Islet precursor cell (in vitro differentiated cells): ENCODE measurements at regions not wholly inside any gene's neighbourhood (a gene's known extent, or its start where the extent isn't known, plus 50 kb on each side); places are given as distances from the start of the nearest gene placed in this dataset.

Experiments used
- DNase-seq: peaks from one replicate; pipeline ENCODE4 v3.0.0-alpha.2; 2018

DNA sequence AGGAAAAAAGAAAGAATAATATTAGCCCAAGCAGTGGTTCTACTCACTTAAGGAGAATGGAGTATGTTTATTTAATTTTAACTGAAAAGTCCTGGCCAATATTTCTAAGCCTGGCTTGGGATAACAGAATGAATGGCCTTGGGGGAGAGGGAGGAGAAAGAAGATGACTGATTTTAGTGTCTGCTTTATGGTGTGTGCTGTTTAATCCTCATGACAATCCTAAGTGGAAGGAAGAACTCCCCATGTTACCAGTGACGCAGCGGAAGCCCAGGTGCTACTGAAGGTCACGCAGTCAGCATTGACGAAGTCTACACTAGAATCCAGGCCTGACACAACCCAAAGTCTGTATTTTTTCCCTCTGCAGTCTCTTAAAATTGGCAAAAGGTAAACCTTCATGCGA is 50.5 kb downstream of the PALM2AKAP2 start:
- DNase-seq: no peak

DNA sequence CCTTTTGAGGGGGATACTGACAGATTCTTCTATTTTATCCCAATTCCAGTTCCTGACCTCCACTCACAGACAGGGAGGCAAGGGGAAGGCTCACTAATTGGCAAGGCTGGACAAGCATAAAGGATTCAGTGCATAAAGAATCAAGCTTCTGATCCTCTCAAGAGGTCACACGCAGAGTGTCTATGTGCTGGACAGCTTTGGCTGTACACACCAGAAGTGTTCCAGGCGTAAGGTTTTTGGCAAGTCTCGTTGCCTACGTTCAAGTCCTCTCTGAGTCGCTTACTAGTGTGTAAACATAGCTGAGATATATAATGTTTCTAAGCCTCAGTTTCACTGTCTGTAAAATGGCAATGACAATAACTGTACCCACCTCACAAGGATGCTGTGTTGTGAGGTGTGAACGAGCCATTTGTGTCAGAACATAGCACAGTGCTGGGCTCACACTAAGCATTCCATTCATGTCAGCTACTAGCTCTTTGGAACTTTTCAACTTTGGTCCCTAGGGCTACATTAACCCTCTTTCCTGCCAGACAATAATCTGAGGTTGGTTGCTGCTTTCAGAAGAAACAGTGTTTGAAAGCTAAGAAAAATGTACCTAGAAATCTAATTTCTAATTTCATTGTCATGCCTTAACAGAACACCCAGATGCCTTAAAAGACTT is 52.1 kb downstream of the PALM2AKAP2 start:
- no peak for DNase-seq

DNA sequence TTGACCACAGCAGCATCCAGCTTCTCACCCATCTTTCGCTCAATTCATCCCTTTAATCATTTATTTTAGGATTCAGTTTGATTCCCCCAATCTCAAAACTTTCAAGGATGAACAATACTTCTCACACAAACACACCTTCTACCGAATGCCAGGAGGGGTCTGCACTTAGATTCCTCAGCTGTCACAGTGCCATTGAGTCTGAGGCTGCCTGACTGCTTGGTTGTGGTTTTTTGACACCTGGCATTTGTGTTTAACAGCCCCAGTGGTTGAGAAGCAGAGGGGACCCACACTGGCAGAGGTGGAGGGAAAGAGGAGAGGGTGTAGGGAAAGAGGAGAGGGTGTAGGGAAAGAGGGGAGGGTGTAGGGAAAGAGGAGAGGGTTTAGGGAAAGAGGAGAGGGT is 54.9 kb downstream of the PALM2AKAP2 start:
- no peak for DNase-seq

DNA sequence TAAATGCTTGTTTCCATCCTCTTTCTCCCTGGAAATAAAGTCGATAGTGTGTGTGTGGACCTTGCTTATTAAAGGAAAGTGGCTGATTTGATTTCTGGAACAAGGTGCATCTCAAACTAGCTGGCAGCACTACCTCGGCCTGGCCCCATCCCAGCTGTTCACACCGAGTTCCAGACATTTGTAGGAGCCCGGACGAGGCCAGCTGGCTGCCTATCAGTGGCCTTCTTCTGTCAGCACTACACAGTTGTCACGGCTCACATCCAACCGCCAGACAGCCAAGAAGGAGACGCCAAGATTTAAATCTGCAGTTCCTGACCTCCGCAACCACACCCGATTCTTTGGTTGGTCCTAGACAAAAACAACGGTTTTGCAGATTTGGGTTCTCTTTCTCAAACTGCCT is 63.6 kb downstream of the PALM2AKAP2 start:
- DNase-seq: no peak

DNA sequence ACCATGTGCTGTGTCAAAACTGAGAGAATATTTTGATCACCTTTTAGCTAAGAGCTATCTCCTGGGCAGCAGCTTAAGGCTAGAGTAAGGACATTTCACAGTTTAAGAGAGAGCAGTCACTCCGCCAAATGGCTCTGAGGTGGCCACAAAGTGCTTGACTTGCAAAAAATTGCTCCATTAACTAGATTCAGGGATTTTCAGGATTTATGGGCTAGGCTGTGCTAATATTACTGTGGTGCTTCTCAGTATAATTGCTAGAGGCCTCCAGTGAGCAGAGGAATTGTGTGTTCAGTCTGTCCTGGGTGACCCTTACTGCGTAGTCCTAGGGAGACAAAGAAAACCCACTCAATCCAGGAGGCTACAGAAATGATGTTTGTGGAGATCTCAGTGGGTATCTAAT is 65.2 kb downstream of the PALM2AKAP2 start:
- no peak for DNase-seq

DNA sequence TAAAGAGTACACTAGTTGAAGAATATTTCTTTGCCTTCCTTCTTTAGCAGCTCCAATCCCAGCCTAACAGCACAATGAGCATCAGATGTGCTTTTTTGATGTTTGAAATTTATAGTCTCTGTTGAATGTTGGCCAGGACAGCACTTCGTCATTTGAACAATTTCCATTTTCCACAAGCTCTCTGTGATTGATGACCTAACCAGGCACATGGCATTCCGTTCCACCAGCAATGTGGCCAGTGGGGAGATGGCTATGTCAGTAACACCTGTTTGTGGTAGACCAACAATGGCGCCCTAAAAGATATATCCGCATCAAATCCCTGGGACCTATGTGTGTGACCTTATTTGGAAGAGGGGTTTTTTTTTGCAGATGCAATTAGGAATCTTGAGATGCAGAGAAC is 66.8 kb downstream of the PALM2AKAP2 start:
- DNase-seq: no peak

DNA sequence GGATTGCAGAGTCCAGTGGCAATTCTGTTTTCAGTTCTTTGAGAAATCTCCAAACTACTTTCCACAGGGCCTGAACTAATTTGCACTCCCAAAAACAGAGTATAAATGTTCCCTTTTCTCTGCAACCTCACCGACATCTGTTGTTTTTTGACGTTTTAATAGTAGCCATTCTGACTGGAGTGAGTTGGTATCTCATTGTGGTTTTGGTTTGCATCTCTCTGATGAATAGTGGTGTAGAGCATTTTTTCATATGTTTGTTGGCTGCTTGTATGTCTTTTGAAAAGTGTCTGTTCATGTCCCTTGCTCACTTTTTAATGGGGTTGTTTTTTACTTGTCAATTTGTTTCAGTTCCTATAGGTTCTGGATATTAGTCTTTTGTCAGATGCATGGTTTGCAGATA is 72.6 kb downstream of the PALM2AKAP2 start:
- DNase-seq: no peak

DNA sequence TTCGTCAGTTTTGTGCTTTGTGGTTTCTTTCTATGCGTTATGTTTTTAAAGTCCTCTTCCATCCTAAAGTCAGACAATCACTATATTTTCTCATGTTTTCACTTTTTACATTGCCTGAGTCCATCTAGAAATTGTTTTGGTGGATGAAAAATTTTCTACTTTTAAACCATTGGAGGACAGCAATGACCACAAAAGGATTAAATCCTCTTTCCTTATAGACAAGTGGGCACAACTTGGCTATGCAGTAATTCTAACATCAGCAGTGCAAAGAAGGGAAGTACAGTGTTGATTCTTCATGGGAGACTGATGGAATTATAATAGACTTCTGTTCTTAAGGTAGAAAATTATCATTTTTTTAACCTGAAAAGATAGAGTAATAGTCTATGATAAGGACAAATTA is 75.5 kb downstream of the PALM2AKAP2 start:
- no peak for DNase-seq

DNA sequence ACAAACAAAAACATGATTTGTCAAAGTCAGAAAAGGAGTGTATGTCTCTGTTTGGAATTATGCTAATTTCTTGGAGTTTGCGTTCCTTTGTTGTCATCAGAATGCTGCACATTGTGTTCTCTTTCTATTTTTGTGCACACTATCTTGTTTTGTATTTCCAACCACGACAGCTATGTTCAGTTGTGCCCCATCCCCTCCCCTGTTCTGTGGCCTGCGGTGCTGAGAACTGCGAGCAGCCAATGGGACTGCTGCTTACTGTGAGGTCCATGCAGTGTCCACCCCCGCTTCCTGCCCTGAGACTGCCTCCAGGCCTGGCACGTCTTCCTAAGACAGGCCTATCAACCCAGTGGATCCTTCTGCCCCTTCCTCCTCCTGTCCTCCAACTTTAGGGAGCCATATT is 76.8 kb downstream of the PALM2AKAP2 start:
- DNase-seq: peak; percentile 60

DNA sequence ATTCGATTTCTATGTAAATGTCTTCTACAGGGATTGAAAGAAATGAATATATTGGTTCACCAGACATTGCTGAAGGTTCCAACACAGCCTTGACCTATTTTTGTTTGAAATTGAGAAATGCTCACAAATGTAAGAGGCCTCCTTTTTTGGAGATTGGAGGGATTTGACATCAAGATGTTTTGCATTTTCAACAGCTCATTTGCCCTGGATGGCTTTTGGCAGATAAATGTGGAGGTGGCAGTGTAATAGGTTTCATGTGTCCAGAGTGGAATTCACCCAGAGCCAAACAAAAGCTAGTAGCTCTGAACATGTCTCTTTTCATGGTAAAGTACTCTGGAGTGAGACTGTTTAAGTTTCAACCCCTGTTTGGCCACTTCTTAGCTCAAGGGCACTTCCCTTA is 77.3 kb downstream of the PALM2AKAP2 start:
- DNase-seq: no peak

DNA sequence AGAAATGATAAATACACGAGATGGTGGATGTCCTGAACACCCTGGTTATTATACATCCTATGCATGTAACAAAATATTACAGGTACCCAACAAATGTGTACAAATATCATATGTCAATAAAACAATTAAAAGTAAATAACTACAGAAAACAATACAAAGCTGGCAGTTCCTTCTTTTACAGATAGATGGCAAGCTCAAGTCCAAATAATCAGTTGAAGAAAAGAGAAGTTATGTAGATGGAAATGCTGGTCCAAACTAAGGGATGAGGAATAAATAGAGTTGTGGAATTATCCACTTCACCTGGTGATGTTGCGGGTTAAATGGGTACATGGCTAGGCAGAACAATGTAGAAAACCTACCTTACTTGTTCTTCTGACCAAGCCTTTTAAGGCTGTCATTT is 79.4 kb downstream of the PALM2AKAP2 start:
- no peak for DNase-seq

DNA sequence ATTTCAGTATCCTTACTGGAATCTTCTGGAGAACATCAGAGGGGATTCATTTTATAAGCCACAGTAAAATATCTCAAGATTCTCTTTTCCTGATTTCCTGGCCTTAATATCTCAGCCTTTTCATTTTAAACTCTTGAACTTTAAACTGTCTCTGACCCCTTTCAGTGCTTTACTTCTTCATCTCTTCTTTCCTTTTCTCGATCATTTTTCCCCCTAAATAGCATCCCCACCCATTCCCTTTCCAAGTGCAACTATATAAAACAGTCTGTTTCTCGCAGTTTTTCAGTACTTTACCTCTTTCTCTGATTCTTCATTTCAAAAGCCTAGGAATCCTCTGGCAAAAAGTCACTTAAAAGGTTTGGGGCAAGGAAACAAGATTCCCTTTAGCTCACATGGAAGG is 80.5 kb downstream of the PALM2AKAP2 start:
- no peak for DNase-seq

DNA sequence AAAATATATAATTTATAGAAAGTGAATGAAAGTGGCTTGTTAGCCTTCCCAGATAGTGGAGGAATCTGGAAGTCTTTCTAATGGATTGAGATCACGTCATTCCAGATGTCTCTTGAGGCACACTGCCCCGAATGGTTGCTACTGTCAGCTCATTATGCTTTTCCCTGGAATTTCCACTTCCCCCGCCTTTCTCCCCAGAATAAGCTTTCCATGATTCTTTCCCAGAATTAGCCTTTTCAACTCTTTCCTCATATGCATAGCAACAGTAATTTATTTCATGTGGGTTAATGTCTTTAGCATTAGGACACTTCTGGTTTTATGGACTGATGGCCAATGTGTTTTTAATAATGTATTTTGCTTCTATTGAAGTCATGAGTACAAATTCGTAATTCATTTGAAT is 81.5 kb downstream of the PALM2AKAP2 start:
- DNase-seq: no peak

DNA sequence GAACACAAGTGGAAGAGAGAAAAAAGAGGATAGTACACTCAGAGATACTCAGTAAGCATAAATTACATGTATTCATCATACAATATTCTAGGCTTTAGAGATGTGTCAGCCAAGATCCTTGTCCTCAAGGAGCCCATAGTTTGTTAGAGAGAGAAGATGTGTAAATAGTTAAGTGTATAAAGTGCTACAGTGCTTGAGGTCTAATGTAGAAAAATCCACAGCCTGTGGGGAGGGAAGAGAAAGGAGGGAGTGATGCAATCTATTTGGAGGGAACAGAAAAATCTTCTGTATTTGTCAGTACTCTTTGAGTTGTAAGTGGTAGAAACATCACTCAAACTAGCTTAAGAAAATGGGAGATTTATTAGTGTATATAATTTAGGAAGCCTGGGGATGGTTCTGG is 81.9 kb downstream of the PALM2AKAP2 start:
- DNase-seq: no peak

DNA sequence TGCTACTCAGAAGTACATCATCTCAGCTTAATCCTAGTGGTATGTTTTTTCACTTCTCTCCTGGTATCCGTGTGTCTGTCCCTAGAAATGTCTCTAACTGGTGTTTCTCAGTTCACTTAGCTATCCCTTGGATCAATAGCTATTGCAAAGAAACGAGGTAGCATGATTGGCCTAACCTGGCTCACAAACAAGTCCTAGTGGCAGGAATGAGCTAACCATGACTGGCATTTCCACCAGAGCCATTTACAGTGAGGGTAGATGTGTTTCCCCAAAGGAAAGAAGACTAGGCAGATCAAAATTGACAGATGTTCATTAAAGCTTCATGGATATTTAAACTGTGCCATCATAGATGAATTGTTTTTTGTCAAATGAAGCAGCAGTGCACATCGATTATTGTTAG is 82.5 kb downstream of the PALM2AKAP2 start:
- DNase-seq: no peak

DNA sequence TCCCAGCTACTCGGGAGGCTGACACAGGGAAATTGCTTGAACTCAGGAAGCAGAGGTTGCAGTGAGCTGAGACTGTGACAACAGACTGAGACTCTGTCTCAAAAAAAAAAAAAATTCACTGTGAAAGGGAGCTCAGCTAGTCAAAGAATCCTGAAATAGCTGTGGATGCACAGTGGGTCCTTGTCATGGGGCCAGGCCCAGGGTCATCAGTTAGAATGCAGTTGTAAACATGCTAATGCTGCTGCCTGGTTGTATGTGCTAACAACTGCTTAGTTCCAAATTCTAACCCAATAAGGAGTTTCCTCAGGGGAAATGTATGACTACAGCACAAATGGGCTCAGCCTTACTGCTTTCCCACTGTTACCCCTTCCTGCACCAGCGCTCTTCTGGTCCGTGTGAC is 84.0 kb downstream of the PALM2AKAP2 start:
- no peak for DNase-seq

DNA sequence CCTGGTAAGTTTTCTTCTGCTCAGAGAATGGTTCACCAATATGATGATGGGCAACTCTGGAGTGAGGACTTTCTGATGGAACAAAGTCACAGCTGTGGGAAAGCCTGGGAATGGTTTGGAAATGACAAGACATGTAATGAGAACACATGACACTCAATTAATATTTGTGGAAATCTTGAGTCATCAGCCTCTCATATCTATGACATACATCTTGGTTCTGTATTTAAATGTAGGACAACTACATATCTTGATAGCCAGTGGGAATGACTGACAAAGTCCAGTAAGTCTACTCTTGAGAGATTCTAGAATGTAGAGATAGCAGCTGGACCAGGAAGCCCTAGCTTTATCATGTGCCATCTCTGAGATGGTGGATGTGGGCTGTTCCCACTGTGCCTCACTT is 85.5 kb downstream of the PALM2AKAP2 start:
- DNase-seq: no peak

DNA sequence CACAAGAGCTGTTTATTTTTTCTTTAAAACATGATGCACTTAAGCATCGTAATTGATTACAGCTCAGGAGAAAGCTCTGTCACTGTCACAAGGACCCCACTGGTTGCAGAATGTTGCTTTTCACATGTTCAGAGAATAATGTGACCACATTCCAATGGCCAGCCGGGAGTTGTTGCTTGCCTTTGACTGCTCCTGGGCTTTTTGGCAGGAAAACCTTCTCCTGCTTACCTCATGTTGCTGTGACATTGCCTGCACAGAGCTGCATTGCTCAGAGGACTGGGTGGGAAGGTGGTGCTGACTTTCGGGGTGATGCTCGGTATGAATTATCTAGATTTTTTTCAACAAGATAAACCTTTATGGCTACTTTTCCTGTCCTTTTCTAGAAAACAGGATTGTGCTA is 88.2 kb downstream of the PALM2AKAP2 start:
- no peak for DNase-seq

DNA sequence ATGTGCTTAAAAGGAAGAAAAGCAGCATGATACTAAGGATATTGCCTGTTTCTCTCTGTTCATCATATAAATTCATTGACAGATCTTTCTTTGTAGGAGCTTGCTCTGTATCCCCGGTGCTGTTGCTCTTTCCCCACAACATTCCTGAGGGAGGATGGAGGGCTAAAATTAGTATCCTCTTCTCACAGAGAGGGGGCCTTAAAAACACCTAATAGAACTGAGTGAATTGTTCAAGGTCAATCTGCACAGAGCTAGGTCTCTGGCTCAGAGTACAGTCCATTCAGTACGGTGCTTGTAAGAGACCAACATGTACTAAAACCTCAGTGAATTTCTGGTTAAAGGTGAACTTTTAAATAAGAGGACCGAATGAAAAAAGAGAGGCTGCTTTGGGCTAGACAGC is 88.7 kb downstream of the PALM2AKAP2 start:
- no peak for DNase-seq

DNA sequence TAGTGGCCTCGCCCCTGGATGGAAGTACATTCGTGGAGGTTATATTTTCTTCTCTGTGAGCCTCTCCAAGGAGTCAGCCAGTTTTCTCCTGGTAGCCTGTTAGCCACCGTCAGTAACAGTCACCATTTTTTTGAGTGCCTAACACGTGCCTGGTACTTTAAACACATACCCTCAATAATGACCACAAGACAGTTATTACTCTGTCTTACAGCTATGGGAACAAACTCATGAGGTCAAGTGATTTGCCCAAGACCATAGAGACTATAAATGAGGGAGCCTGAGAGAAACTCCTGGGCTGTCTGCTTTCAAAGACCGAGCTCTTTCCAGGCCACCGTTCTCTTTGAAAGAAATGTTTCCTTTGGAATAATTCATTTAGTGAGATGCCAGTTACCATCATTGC is 90.4 kb downstream of the PALM2AKAP2 start:
- DNase-seq: no peak

DNA sequence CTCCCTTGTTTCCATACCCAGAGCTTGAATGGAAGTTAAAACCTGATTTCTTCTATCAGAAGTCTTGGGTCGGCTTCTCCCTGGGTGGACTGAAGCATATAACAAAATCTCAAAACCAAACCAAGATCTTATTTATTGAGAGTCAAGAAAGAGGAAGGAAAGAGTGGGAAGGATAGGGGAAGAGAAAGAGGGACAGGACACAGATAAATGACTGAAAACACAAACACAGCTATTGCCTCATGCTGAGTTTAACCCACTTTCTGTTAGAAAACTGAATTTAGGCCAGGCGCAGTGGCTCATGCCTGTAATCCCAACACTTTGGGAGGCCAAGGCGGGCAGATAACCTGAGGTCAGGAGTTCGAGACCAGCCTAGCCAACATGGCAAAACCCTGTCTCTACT is 92.9 kb downstream of the PALM2AKAP2 start:
- DNase-seq: no peak

DNA sequence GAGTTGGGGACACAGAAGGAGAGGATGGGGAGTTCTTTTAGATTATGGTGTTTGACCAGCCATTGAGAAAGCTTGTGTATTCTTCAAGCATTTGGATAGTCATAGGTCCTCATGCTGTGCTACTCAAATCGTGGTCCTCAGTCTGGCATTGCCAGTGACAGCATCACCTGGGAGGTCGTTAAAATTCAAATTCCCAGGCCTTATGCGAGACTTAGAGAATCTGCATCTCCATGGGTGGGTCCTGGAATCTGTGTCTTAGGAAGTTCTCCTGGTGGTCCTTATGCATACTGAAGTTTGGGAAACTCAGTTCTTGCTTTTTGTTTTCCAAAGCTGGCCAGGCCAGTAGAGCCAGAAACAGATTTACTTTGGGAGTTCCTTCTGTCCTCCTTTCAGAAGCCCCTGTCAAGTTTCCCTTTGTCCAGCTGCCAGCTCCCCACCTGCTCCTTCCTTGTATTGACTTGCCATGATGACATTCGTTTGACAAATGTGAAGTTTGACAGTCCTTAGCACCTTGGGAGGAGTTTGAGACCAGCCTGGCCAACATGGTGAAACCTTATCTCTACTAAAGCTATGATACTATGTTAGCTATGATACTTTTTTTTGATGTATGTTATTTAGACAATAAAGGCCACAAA is 95.6 kb downstream of the PALM2AKAP2 start:
- DNase-seq: no peak

DNA sequence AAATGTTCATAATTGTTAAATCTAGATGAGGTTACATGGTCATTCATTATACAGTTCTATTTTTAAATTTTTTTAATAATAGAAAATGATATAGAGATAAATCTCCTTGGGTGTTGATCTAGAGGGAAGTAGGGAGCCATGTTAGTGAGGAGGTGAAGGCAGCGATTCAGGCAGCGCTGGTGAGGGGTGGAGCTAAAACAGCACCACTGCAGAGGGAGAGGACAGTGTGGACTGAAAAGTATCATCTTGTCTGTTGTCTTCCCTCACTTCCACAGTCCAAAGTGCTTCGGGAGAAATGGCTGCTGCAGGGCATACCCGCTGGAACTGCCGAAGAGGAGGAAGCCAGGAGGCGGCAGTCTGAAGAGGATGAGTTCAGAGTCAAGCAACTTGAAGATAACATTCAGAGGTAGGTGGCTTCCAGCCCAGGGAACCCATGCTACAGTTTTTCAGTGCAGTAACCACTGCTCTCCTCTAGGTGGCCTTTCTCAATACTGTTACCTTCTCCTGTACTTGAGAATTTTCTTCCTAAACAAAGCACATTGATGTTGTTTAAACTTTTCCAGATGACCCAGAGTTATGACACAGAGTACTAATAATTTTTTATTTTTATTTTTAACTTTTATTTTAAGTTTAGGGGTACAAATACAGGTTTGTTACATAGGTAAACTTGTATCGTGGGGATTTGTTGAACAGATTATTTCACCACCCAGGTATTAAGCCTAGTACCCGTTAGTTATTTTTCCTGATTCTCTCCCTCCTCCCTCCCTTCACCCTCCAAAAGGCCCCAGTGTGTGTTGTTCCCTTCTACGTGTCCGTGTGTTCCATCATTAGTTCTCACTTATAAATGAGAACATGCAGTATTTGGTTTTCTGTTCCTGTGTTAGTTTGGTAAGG is 100.5 kb downstream of the PALM2AKAP2 start:
- DNase-seq: peak; percentile 71

DNA sequence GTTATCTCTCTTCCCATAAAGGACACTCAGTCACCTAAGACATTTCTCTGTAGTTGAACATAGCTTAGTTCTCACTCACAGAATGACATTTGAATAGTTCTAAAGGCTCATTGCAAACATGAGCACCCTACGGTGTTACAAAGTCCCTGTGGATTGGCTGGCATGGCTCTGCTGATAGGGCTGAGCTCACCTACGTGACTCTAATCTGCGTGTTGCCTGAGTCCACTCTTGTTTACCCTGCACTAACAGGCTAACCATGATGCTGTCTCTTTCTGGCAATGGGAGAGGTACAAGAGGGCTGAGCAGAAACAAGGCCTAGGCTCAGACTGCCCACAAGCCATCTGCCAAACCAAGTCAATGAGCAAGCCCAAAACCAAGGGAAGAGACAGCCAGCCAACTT is 103.6 kb downstream of the PALM2AKAP2 start:
- DNase-seq: no peak
